HL-60 (cell line): ENCODE measurements at regions not wholly inside any gene's neighbourhood (a gene's known extent, or its start where the extent isn't known, plus 50 kb on each side); places are given as distances from the start of the nearest gene placed in this dataset.

Experiments
- POLR2AphosphoS5 ChIP-seq: IDR thresholded peaks from 2 replicates; pipeline ENCODE4 v1.6.1; 2012; ENCODE audit warnings: low read depth
- SPI1 ChIP-seq: IDR thresholded peaks from 2 replicates; pipeline ENCODE4 v1.6.1; 2012; ENCODE audit warnings: low read depth, mild to moderate bottlenecking, borderline replicate concordance
- TF ChIP-seq, protein P1 (sequence below): IDR thresholded peaks from one replicate; pipeline ENCODE4 v1.5.1; 2011; ENCODE audit warnings: low read length, control low read depth, inconsistent platforms; ENCODE audit not compliant: insufficient read depth
- TF ChIP-seq, protein P2 (sequence below): IDR thresholded peaks from 2 replicates; pipeline ENCODE4 v1.6.1; 2012; ENCODE audit warnings: low read depth; ENCODE audit not compliant: insufficient replicate concordance

DNA sequence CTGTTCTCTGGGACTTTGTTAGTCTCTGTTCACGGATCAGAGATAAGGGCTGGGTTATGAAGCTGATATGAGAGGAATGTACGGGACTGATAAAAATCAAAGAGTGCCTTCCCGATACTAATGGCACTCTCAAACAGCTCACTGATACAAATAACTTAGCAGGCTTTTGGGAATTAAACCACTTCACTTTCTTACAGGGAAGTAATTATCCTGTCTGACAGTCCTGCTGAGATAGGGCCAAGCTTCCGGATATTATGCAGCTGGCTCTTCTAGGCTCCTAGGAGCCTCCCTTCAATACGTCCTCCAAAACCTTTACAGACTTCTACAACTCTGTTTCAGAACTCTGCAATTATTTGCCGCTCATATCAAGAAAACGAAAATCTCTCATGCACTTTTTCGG is 418.0 kb downstream of the NLGN4X start:
- TF ChIP-seq, protein P1, sequence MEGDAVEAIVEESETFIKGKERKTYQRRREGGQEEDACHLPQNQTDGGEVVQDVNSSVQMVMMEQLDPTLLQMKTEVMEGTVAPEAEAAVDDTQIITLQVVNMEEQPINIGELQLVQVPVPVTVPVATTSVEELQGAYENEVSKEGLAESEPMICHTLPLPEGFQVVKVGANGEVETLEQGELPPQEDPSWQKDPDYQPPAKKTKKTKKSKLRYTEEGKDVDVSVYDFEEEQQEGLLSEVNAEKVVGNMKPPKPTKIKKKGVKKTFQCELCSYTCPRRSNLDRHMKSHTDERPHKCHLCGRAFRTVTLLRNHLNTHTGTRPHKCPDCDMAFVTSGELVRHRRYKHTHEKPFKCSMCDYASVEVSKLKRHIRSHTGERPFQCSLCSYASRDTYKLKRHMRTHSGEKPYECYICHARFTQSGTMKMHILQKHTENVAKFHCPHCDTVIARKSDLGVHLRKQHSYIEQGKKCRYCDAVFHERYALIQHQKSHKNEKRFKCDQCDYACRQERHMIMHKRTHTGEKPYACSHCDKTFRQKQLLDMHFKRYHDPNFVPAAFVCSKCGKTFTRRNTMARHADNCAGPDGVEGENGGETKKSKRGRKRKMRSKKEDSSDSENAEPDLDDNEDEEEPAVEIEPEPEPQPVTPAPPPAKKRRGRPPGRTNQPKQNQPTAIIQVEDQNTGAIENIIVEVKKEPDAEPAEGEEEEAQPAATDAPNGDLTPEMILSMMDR, result no peak
- TF ChIP-seq POLR2AphosphoS5 (no peak), SPI1 (no peak)
- TF ChIP-seq, protein P2, sequence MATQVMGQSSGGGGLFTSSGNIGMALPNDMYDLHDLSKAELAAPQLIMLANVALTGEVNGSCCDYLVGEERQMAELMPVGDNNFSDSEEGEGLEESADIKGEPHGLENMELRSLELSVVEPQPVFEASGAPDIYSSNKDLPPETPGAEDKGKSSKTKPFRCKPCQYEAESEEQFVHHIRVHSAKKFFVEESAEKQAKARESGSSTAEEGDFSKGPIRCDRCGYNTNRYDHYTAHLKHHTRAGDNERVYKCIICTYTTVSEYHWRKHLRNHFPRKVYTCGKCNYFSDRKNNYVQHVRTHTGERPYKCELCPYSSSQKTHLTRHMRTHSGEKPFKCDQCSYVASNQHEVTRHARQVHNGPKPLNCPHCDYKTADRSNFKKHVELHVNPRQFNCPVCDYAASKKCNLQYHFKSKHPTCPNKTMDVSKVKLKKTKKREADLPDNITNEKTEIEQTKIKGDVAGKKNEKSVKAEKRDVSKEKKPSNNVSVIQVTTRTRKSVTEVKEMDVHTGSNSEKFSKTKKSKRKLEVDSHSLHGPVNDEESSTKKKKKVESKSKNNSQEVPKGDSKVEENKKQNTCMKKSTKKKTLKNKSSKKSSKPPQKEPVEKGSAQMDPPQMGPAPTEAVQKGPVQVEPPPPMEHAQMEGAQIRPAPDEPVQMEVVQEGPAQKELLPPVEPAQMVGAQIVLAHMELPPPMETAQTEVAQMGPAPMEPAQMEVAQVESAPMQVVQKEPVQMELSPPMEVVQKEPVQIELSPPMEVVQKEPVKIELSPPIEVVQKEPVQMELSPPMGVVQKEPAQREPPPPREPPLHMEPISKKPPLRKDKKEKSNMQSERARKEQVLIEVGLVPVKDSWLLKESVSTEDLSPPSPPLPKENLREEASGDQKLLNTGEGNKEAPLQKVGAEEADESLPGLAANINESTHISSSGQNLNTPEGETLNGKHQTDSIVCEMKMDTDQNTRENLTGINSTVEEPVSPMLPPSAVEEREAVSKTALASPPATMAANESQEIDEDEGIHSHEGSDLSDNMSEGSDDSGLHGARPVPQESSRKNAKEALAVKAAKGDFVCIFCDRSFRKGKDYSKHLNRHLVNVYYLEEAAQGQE, result no peak
